Hypothalamus (tissue), 51 donors: ENCODE measurements at regions not wholly inside any gene's neighbourhood (a gene's known extent, or its start where the extent isn't known, plus 50 kb on each side); places are given as distances from the start of the nearest gene placed in this dataset.
"Not testable (repeated sequence)": the region's sequence is repeated elsewhere in the genome, so short reads cannot be mapped to it uniquely, and the experiment has no call there.

Experiments
- DNase-seq, 51 donors: peaks; one replicate each; lab custom pipeline; 2025; lab: John Stamatoyannopoulos, UW

DNA sequence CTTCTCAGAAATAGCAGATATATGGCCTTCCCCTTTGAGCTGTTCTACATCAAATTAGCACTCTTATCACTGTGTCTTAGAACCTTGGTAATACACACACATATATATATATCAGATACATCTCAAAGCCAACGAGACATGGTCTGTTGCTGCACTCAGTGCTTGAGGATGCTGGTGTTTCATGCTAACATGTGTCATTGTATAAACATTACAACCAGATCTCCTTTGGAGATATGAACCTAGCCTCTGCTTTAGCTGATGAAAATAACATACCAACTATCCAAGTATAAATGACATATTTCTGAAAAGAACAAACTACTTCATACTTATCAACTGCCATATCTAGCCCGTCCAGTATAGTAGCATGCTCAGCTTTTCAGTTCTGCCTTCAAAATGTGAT is 226.7 kb upstream of the HNRNPA3 start:
- DNase-seq, result no peak

DNA sequence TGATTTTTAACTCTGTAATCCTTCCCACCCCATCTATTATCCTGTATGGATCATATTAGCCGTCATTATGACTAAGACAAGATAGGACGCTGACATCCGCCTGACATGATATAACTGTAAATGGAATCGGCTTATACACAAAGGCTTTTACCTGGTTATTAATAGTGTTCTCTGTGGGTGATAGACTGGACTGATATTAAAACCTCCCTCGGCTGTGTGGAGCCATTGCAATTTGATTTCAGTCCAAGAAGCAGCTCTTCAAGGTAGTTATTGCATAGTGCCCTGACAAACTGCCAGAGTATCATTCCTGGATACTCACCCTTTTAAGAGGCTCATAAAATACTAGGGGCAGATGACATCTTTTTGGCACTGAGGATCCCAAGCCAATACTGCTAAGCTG is 226.1 kb upstream of the HNRNPA3 start:
- no peak for DNase-seq

DNA sequence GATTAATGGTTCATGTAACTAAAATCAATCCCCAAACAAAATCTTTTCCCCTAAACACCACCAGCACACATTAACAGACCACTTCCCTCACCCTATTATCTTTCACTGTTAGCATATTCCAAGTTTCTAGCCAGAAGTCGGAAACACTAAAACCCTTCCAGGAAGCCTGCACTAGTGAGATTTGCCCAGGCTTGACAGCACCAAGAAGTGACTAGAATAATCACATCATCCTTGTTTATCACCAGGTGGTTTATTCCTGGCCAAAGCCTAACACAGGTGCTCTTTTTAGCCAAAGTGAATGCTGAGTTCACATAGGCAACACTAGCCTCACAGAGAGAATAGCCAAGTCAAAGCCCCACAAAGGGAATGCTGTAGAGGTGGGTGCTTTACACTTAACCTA is 221.2 kb upstream of the HNRNPA3 start:
- no peak for DNase-seq

DNA sequence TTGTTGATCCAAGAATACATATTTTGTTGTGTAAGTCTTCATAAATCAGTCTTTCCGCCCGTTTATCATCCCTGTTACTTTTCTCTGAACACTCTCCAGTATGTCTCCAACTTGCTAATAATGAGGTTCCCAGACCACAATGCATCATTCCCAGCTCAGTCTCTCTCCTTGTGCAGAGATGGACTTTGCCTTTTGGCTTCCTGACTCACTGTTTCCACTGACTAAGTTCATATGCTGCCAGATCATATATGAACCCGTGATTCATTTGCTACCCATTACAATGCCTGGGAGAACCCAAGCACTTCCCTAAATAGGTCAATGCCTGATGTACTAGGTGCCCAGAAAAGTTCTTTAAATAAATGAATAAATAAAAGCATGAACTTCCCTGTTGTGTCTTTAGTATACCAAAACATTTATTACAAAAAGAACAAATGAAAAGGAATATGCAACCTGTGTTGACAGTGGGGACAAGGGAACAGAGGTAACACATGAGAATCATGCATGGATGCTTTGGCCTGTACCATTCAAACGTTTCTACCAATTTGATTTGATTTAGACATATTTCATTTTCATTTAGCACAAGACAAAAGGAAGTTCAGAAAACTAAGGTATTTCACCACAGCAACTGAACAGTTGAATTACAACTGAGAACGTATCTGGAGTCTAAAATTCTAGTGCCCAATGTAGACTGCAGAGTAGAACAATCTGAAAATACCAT is 215.4 kb upstream of the HNRNPA3 start:
- no peak for DNase-seq

DNA sequence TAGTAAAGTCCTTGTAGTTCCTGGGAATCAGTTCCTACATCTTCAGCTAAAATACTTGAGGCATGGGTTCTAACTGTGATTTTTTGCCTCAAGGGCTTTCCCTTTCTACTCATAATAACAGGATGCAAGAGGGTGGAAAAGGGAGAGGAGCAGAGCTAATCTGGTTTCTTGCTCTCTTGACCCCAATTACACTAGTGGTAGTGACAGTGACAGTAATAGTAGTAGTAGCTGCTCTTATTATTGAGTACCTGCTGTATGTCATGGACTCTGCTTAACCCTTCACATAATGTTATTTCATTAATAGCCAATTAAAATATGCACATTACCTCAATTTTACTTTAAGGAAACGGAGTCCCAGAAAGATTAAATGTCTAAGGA is 214.8 kb upstream of the HNRNPA3 start:
- no peak for DNase-seq

DNA sequence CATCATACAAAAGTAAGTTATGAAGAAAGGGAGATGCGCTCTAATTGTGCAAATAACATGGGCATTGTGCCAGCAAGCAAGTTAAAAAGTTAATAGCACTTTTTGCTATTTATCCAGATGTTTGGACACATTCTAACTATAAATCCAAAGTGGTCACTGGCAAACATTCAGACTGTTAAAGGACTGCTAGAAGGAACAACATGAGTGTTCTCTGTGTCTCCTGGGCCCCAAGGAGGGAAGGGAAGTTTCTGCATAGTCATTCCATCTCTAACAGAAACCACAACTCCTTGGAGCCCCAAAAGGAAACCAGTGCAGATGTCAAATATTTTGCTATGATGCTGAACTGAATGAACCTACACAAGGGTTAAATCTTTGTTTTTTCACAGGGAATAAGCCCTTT is 213.3 kb upstream of the HNRNPA3 start:
- no peak for DNase-seq

DNA sequence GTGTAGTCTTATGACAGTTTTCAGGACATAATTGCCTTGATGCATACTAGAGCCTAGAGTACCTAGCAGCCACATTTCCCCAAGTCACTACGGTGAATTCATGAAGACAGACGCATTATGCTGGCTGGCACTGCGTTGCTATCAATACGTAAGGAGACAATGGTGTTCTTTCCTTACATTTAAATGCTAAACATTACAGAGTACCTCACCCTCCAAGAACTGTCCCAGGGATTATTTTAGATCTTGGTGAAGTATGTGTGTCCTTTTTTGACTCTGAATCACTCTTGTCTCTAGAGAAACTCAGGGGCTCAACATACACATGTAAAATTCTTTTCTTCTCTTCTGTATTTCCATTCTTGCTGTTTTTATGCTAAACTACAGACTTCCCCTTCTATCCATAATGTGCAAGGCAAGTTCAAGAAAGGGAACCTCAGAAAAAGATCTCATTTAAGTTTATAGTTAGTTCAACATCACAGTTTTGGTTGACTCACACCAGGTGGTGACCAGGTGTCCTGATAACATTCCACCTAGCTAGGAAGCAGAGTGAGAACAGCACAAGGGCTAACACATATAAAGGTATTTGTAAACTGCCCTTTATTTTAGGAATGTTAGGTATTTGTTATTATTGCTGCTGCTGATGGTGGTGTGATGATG is 212.4 kb upstream of the HNRNPA3 start:
- DNase-seq, result no peak

DNA sequence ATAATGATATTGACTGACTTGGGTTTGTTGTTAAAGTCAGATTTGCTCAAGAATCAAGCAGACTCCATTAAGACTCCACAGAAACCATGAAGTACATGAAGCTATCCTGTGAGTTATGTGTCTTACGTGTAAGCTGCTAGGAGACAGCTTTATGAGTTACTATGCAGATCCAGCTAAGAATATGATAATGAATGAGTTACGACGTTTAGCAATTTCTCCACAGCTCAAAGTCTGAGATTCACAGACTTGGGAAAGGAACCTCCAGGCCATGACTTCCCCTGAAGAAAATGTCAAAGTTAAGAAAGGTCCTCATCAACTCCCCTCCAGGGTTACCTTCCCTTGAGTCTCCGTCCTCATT is 211.9 kb upstream of the HNRNPA3 start:
- no peak for DNase-seq

DNA sequence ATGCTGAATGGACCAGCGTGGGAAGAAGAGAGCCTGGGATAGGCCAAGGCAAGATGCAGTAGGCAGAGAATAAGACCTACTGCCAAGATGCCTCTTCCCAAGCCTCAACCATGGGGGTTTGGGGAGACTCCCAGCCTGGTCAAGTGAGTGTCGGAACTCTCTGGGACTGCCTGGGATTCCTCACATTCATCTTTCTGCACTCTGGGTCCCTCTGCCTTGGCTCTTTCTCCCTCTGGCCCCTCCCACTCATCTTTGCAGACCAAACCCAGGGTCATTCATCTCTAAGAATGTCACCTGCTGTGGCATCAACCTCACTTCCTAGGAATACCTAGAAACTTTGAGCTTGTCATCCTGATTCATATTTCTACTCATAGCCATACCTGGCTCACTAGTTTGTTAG is 211.3 kb upstream of the HNRNPA3 start:
- no peak for DNase-seq

DNA sequence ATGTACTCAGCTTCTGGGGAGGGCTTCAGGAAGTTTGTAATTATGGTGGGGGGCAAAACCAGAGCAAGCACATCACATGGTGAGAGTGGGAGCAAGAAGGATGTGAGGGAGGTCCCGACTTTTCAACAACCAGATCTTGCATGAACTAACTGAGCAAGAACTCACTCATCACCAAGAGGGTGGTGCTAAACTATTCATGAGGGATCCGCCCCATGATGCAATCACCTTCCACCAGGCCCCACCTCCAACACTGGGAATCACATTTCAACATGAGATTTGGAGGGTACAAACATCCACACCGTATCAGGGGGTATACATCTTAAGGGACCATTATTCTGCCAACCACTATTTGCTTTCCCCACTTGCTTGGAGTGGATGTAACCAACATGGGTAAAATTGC is 209.6 kb upstream of the HNRNPA3 start:
- no peak for DNase-seq

DNA sequence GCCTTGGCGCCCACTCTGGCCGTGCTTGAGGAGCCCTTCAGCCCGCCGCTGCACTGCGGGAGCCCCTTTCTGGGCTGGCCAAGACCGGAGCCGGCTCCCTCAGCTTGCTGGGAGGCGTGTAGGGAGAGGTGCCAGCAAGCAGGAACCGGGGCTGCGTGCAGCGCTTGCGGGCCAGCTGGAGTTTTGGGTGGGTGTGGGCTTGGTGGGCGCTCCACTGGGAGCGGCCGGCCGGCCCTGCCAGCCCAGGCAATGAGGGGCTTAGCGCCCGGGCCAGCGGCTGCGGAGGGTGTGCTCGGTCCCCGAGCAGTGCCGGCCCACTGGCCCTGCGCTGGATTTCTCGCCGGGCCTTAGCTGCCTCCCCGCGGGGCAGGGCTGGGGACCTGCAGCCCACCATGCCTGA is 204.9 kb upstream of the HNRNPA3 start:
- DNase-seq, result not testable (repeated sequence)

DNA sequence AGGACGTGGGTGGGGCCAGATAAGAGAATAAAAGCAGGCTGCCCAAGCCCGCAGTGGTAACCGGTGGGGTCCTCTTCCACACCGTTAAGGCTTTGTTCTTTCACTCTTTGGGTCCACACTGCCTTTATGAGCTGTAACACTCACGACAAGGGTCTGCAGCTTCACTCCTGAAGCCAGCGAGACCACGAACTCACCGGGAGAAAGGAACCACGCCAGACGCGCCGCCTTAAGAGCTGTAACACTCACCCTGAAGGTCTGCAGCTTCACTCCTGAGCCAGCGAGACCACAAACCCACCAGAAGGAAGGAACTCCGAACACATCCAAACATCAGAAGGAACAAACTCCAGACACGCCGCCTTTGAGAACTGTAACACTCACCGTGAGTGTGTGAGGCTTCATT is 203.9 kb upstream of the HNRNPA3 start:
- not testable (repeated sequence) for DNase-seq

DNA sequence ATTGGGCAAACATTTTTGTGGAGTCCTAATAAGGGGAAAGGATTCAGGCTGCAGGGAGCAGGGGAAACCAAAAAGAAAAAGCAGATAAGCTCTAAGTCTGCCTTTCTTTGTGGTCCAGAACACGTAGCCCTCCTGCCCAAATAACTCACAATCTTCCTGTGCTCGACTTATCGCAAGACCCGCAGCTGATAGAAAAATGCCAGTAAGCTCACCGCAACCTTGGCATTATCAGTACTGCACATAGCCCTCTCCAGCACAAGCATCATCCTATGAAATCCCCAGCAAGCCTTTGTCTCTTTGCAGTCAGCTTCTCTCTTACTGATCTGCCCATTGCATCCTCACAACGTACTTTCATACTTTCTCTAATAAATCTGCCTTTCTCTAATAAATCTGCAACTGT is 202.4 kb upstream of the HNRNPA3 start:
- DNase-seq, result no peak

DNA sequence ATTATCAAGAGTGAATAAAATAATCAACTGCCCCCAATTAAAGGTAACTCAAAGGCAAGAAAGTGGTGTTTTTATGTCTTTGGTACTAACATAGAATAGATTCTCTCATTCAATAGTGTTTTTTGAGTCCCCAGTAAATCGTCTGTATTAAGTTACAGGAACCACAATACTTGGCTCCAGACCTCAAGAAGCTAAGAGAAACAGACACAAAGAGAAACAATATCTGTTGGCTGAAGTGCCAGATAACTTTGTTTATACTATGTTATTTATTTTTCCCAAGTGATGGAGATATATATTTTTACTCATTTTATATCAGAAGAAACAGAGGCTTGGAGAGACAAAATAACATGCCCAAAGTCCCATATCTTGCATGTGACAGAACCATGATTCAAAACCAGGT is 201.7 kb upstream of the HNRNPA3 start:
- DNase-seq, result no peak

DNA sequence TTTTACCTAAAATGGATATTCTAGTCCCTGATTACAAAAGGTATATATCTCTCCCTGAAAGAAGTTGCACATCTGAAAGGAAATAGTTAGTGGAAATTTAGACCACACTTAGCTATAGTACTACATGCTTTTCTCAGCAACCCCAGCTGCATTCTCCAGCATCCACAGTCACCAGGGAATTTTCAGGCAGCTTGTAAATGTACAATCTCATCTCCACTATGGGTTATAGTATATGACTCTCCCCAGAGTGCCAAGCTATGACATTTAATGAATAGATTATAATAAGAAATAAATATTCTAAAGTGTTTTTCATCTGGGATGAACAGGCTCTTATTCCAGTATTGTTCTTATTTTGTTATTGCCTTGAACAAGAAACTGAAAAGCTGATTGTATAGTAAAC is 197.6 kb upstream of the HNRNPA3 start:
- DNase-seq, result no peak

DNA sequence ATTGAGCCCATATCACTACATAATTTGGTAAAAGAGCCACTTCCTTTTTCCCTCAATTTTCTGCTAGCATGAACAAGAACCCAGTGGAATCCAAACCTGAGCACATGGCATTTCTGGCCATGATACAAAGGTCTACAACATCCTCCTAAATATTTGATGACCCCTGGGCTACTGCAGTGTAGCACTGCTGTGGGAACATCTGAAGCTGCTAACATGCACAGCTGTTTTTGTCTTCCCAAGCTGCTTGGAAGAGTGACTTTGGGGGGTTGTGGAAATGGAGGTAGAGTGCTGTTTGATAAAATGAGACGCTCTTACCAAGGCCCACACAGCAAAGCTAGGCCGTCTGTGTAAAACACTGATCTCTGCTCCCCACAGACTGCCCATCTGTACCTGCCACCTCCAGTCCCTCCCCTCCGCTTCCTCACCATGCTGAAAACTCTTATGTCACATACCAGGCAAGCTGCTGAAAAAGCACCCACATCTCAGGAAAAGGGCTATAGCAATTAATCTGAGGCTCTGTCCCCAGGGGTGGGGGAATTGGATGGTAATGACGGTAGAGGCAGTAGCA is 197.2 kb upstream of the HNRNPA3 start:
- no peak for DNase-seq

DNA sequence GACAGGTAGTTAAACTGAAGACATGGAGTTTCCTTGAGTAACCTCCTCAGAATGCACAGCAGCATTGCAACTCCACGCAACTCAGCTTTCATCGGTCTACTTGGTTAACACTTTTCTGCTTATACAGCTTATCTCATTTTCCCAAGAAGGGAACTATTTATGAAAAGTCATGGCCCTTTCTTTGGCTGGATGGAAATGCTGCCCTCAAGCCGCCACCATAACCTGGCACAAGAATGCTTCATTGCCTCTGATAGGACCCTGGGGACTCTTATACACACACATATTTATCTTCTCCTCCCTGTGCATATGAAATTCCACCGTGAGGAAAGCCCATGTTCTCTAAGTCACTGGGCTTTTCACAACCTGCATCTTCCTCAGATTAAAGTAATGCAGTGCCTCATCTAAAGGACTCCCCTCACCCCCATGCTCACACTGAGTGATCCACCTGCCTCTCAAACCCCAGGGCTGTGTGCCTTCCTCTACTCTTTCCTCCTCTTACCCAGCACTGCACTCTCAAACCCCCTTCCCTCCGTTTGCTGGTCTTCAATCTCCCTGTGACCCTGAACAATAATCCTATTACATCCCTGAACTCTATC is 192.0 kb upstream of the HNRNPA3 start:
- DNase-seq, result no peak

DNA sequence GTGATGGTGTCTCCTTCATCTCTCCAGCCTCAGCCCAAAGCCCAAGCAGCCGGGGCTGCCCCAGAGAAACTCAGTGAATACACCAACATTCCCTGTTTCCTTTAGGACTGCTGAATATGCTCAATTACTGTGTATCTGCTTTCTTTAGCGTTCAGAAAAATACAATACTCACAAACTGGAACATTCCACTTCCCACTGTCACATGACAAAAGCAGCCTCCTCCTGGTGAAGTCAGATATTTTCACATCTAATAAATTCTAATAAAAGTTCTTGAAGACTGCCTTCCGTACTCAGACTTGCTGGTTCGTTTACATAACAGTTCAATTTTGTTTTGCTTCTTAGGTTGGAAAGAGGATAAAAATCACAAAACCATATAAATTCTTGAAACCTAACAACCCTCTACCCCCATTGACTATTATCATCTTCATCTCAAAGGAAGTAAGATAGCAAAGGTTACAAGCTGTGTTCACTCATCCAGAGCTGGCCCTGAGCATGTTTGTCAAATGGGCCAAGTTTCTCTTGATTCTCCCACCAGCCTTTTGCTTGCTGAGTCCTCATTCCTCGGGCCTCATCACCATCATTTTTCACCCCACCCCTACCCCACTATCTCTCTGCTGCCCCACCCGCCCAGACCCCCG is 190.8 kb upstream of the HNRNPA3 start:
- DNase-seq, result no peak

DNA sequence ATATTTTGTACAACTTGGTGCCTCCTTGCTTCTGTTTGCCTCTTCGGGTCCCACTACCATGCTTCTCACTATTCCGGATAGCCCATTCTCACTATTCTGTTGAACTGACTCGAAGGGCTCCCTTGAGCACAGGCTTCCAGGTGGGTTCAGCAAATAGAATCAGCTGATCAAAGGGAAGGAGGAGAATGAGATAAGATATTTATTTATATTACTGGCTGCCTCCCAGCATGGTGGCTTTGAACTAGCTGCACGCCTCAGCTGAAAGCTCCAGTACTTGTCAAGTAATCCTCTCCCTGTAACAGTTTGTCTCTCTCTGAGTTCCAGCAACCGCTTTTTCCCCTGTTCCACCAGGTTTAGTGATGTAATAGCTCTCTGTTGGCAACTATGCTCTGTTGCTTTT is 187.8 kb upstream of the HNRNPA3 start:
- DNase-seq, result no peak

DNA sequence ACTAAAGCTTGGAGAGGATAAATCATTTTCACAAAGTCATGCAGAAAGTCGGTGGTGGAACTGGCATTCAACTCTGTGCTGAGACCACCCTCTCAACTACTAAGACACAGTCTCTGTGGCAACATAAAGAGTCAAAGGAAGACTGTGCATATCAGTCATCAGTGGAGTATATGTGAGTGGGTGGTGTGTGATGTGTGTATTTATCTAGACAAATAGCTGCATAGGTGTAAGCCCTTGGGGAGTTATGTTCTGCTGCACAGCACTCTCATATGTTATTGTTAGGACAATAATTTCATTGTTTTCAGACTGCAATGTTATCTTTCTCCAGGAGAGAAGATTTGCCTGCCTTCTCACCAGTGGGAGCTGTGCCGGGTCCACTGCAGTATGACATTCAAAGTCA is 186.3 kb upstream of the HNRNPA3 start:
- no peak for DNase-seq

DNA sequence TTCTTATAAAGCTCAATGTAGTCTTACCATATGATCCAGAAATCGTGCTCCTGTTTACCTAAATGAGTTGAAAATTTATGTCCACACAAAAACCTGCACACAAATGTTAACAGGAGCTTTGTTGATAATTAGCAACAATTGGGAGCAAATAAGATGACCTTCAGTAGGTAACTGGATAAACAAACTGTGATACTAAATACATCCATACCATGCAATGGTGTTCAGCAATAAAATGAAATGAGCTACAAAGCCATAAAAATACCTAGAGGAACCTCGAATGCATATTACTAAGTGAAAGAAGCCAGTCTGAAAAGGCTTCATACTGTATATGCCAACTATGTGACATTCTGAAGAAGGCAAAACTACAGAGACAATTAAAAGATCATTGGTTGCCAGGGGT is 185.6 kb upstream of the HNRNPA3 start:
- DNase-seq, result no peak

DNA sequence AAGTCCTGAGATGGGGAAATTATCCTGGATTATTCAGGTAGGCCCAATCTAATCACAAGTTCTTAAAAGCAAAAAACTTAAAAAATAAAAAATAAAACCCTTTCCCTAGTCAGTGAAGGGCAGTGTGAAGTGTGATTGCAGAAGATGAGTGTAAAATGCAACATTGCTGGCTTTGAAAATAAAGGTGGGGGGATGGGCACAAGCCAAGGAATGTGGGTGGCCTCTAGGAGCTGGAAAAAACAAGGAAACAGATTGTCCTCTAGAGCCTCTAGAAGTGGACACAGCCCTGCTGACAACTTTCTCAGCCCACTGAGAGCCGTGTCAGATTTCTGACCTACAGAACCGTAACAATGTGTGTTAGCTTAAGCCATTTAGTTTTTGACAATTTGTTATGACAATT is 184.3 kb upstream of the HNRNPA3 start:
- DNase-seq, result no peak
